ENCODE measurements at regions not wholly inside any gene's neighbourhood (a gene's known extent, or its start where the extent isn't known, plus 50 kb on each side); places are given as distances from the start of the nearest gene placed in this dataset.

- H3K4me1 Mint-ChIP-seq (ENCODE audit: unreplicated experiment): no peaks in the 10 kb centered on the region
- H3K27me3 Mint-ChIP-seq: no peaks in the 10 kb centered on the region
- no peak overlapping the region for H3K27ac Mint-ChIP-seq
- H3K36me3 Mint-ChIP-seq: no peaks in the 10 kb centered on the region
- H3K4me3 Mint-ChIP-seq: no peak overlapping the region
- no peak for DNase-seq (ENCODE audit: extremely low spot score, unreplicated experiment)
- H3K9me3 Mint-ChIP-seq: no peaks in the 10 kb centered on the region
- no peak for TF ChIP-seq CTCF (conservative IDR thresholded peaks at IDR 0.05)
These were observed 146.9 kb upstream of the VGLL2 start for GRCh38 chr6:117118490-117118889.

GRCh38 chr6:117126213-117126612 lies 139.1 kb upstream of the VGLL2 start:
- DNase-seq (ENCODE audit: extremely low spot score, unreplicated experiment): no peak
- H3K36me3 Mint-ChIP-seq: no peaks in the 10 kb centered on the region
- no peaks in the 10 kb centered on the region for H3K4me1 Mint-ChIP-seq (ENCODE audit: unreplicated experiment)
- no peaks in the 10 kb centered on the region for H3K9me3 Mint-ChIP-seq
- no peak overlapping the region for H3K4me3 Mint-ChIP-seq
- H3K27ac Mint-ChIP-seq: no peak overlapping the region
- no peak for TF ChIP-seq CTCF (conservative IDR thresholded peaks at IDR 0.05)
- H3K27me3 Mint-ChIP-seq: no peaks in the 10 kb centered on the region

GRCh38 chr6:117128052-117128451 lies 137.3 kb upstream of the VGLL2 start:
- no peaks in the 10 kb centered on the region for H3K36me3 Mint-ChIP-seq
- no peaks in the 10 kb centered on the region for H3K27me3 Mint-ChIP-seq
- no peak overlapping the region for H3K4me3 Mint-ChIP-seq
- no peaks in the 10 kb centered on the region for H3K4me1 Mint-ChIP-seq (ENCODE audit: unreplicated experiment)
- H3K27ac Mint-ChIP-seq: no peak overlapping the region
- no peak for TF ChIP-seq CTCF (conservative IDR thresholded peaks at IDR 0.05)
- DNase-seq (ENCODE audit: extremely low spot score, unreplicated experiment): no peak
- H3K9me3 Mint-ChIP-seq: no peaks in the 10 kb centered on the region

- TF ChIP-seq CTCF (conservative IDR thresholded peaks at IDR 0.05): no peak
- Mint-ChIP-seq H3K36me3 (no peaks in the 10 kb centered on the region), H3K4me1 (ENCODE audit: unreplicated experiment) (no peaks in the 10 kb centered on the region), H3K9me3 (no peaks in the 10 kb centered on the region), H3K27me3 (no peaks in the 10 kb centered on the region), H3K4me3 (no peak overlapping the region), H3K27ac (no peak overlapping the region)
- DNase-seq (ENCODE audit: extremely low spot score, unreplicated experiment): no peak
These were observed 135.2 kb upstream of the VGLL2 start for GRCh38 chr6:117130125-117130524.

- Mint-ChIP-seq H3K27ac (no peak overlapping the region), H3K9me3 (no peaks in the 10 kb centered on the region), H3K27me3 (no peaks in the 10 kb centered on the region), H3K4me1 (ENCODE audit: unreplicated experiment) (no peaks in the 10 kb centered on the region), H3K4me3 (no peak overlapping the region), H3K36me3 (no peaks in the 10 kb centered on the region)
- no peak for DNase-seq (ENCODE audit: extremely low spot score, unreplicated experiment)
- TF ChIP-seq CTCF (conservative IDR thresholded peaks at IDR 0.05): no peak
These were observed 128.7 kb upstream of the VGLL2 start for GRCh38 chr6:117136702-117137101.

- Mint-ChIP-seq H3K27ac (no peak overlapping the region), H3K36me3 (no peaks in the 10 kb centered on the region), H3K27me3 (no peaks in the 10 kb centered on the region), H3K9me3 (no peaks in the 10 kb centered on the region), H3K4me1 (ENCODE audit: unreplicated experiment) (no peaks in the 10 kb centered on the region), H3K4me3 (no peak overlapping the region)
- TF ChIP-seq CTCF (conservative IDR thresholded peaks at IDR 0.05): no peak
- no peak for DNase-seq (ENCODE audit: extremely low spot score, unreplicated experiment)
These were observed 127.6 kb upstream of the VGLL2 start for GRCh38 chr6:117137711-117138110.
